ENCODE measurements at regions not wholly inside any gene's neighbourhood (a gene's known extent, or its start where the extent isn't known, plus 50 kb on each side); places are given as distances from the start of the nearest gene placed in this dataset.

GRCh38 chr3:148186881-148187280 lies 510.8 kb upstream of the AGTR1 start (continued):
- TF ChIP-seq HCFC1 (IDR thresholded peaks at IDR 0.05; ENCODE audit: low read length) = no peak
- no peak for TF ChIP-seq ELK1 (IDR thresholded peaks at IDR 0.05; ENCODE audit: low read depth, low read length)
- no peak for TF ChIP-seq USF1 (IDR thresholded peaks at IDR 0.05; ENCODE audit: borderline replicate concordance, extremely low read length, insufficient read depth, low read depth, low read length)
- no peak for TF ChIP-seq IRF3 (IDR thresholded peaks at IDR 0.05)
- no peak for TF ChIP-seq NKRF (conservative IDR thresholded peaks at IDR 0.05)
- TF ChIP-seq CBFB (IDR thresholded peaks at IDR 0.05; ENCODE audit: low read depth) = no peak

- Histone ChIP-seq H3K4me1 (ENCODE audit: control insufficient read depth, insufficient read depth, low read length) (no peaks in the 10 kb centered on the region), H3K4me2 (ENCODE audit: control insufficient read depth, insufficient read depth) (no peak overlapping the region), H3K36me3 (ENCODE audit: control insufficient read depth in 2 of 2, insufficient read depth in 2 of 2, low read length in 1 of 2) (no peaks in the 10 kb centered on the region), H3K27ac (ENCODE audit: control insufficient read depth, insufficient read depth) (no peak overlapping the region), H3K27me3 (replicated peaks in 1 of 2; ENCODE audit: control insufficient read depth in 2 of 2, insufficient read depth in 2 of 2, low read length in 1 of 2) (no peaks in the 10 kb centered on the region), H3K9ac (ENCODE audit: control insufficient read depth, insufficient read depth, low read length) (no peak overlapping the region), H4K20me1 (ENCODE audit: control insufficient read depth, insufficient read depth) (no peaks in the 10 kb centered on the region), H3K79me2 (ENCODE audit: control insufficient read depth, insufficient read depth, low read length) (no peaks in the 10 kb centered on the region), H3K9me3 (replicated peaks; ENCODE audit: control insufficient read depth, insufficient read depth, low read length) (no peaks in the 10 kb centered on the region), H2AFZ (ENCODE audit: control insufficient read depth, low read depth, low read length) (no peak overlapping the region), H3K4me3 (no peak overlapping the region)
- intact Hi-C loops (cut with micrococcal nuclease; ENCODE audit: unreplicated experiment) = no loop called here
- no TSS peak for BruUV-seq (replicated peaks)
- ATAC-seq (no peak), FAIRE-seq (no peak), DNase-seq (ENCODE audit: low read depth, low spot score) (no peak)
- SMC1A ChIA-PET (ENCODE audit: uncharacterized antibody, unreplicated experiment) = no interaction called here
- CTCF ChIA-PET = no interaction called here
- in situ Hi-C loops (cut with MboI) = no loop called here
- RAD21 ChIA-PET (ENCODE audit: unreplicated experiment) = no interaction called here
- POLR2A ChIA-PET = no interaction called here
- TF ChIP-seq ZNF207 (IDR thresholded peaks at IDR 0.05; ENCODE audit: borderline replicate concordance) (no peak), HDAC6 (IDR thresholded peaks at IDR 0.05; ENCODE audit: unreplicated experiment) (no peak), SUPT20H (IDR thresholded peaks at IDR 0.05; ENCODE audit: borderline replicate concordance, control insufficient read depth, low read depth, low read length) (no peak), BCL11A (IDR thresholded peaks at IDR 0.05; ENCODE audit: low read depth, low read length) (no peak), YY1 (IDR thresholded peaks at IDR 0.05; ENCODE audit: low read depth, low read length) (no peak), TAF1 (IDR thresholded peaks at IDR 0.05; ENCODE audit: borderline replicate concordance, low read depth, low read length) (no peak), LARP7 (IDR thresholded peaks at IDR 0.05) (no peak), JUNB (IDR thresholded peaks at IDR 0.05) (no peak), ZNF217 (IDR thresholded peaks at IDR 0.05) (no peak), RCOR1 (conservative IDR thresholded peaks at IDR 0.05; ENCODE audit: low read depth, low read length) (no peak), CREB1 (IDR thresholded peaks at IDR 0.05; ENCODE audit: low read depth) (no peak), IKZF1 (conservative IDR thresholded peaks at IDR 0.05) (no peak), SKIL (IDR thresholded peaks at IDR 0.05; ENCODE audit: low read depth, poor library complexity, severe bottlenecking) (no peak), HDGF (IDR thresholded peaks at IDR 0.05) (no peak)
Measured at GRCh38 chr3:148187296-148187695, 510.4 kb upstream of the AGTR1 start.
